OCI-LY3 (cell line): ENCODE measurements at regions not wholly inside any gene's neighbourhood (a gene's known extent, or its start where the extent isn't known, plus 50 kb on each side); places are given as distances from the start of the nearest gene placed in this dataset.

Source experiments
- EZH2phosphoT487 ChIP-seq: fragments of 200-600 bp; shearing (Covaris generic); IDR thresholded peaks from 2 replicates; pipeline ENCODE4 v1.6.1; 2018; ENCODE audit warnings: antibody characterized with exemption, mixed run types, low read depth
- TF ChIP-seq, protein P1 (sequence below): fragments of 200-600, 300-600 bp; sonication (generic); IDR thresholded peaks from 2 replicates; pipeline ENCODE4 v1.5.1; 2014; ENCODE audit warnings: antibody characterized with exemption, low read length, low read depth

DNA sequence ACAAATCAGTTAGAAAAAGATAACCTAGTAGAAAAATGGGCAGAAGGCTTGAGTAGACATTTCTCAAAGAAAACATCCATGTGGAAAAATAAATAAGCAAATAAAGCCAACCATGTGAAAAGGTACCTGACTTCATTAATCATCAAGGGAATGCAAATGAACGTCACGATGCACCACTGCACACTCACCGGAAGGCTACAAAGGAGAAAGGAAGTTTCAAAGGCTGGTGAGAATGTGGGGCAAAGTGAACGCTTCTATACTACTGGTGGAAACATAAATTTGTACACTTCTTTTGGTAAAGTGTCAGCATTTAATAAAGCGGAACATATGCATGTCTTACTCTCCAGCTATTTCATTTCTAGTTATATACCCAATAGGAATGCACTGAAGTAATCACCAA lies 166.8 kb downstream of the CSNK2A3 start:
- TF ChIP-seq, protein P1, sequence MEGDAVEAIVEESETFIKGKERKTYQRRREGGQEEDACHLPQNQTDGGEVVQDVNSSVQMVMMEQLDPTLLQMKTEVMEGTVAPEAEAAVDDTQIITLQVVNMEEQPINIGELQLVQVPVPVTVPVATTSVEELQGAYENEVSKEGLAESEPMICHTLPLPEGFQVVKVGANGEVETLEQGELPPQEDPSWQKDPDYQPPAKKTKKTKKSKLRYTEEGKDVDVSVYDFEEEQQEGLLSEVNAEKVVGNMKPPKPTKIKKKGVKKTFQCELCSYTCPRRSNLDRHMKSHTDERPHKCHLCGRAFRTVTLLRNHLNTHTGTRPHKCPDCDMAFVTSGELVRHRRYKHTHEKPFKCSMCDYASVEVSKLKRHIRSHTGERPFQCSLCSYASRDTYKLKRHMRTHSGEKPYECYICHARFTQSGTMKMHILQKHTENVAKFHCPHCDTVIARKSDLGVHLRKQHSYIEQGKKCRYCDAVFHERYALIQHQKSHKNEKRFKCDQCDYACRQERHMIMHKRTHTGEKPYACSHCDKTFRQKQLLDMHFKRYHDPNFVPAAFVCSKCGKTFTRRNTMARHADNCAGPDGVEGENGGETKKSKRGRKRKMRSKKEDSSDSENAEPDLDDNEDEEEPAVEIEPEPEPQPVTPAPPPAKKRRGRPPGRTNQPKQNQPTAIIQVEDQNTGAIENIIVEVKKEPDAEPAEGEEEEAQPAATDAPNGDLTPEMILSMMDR = no peak
- TF ChIP-seq EZH2phosphoT487 = no peak
